ENCODE measurements at regions not wholly inside any gene's neighbourhood (a gene's known extent, or its start where the extent isn't known, plus 50 kb on each side); places are given as distances from the start of the nearest gene placed in this dataset.

DNA sequence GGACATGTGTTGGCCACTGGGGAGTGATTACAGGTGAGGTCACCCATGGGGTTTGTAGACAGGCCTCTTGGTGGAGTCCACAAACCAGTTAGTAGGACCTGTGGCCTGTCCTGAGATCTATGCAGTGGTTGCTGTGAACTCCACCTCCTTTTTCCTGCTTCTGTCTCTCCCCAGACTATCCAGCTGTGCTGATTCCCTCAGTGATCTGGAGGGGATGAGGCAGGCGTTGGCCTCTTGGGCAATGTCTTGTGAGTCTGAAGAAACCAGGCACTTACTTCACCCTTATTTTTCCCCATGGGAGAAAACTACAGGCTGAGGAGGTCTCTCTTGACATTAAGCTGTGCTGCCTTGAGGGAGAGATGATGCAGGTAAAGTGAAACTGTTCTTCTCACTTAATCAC, 257.2 kb upstream of the PRICKLE1 start:
- Histone ChIP-seq H2AFZ (ENCODE audit: low read depth, low read length) (no peak overlapping the region), H3K27ac (ENCODE audit: insufficient read depth, low read depth, low read length) (no peak overlapping the region), H3K4me2 (ENCODE audit: insufficient read depth, low read length) (no peak overlapping the region), H3K4me1 (ENCODE audit: control insufficient read depth, extremely low read depth, insufficient read depth, low read length) (no peaks in the 10 kb centered on the region), H3K9me3 (replicated peaks; ENCODE audit: control insufficient read depth, insufficient read depth, low read length) (no peaks in the 10 kb centered on the region), H4K20me1 (replicated peaks; ENCODE audit: control insufficient read depth, extremely low read depth, insufficient read depth, low read length) (no peaks in the 10 kb centered on the region), H3K79me2 (ENCODE audit: control insufficient read depth, insufficient read depth, low read length) (no peaks in the 10 kb centered on the region), H3K4me3 (replicated peaks in 1 of 3; ENCODE audit: insufficient read depth in 1 of 3, low read depth in 1 of 3, low read length in 3 of 3) (no peak overlapping the region), H3K9me1 (replicated peaks; ENCODE audit: control insufficient read depth, extremely low read depth, insufficient read depth, low read length) (no peaks in the 10 kb centered on the region), H3K27me3 (ENCODE audit: control insufficient read depth in 2 of 2, insufficient read depth in 2 of 2, low read length in 2 of 2) (no peaks in the 10 kb centered on the region), H3K9ac (replicated peaks; ENCODE audit: extremely low read depth, insufficient read depth, low read length) (no peak overlapping the region), H3K36me3 (ENCODE audit: control insufficient read depth in 2 of 2, extremely low read depth in 1 of 2, insufficient read depth in 2 of 2, low read length in 2 of 2) (no peaks in the 10 kb centered on the region)
- FAIRE-seq = no peak
- POLR2A ChIA-PET = no interaction called here
- BruUV-seq (replicated peaks) = no TSS peak
- DNase-seq (ENCODE audit: low read depth, low spot score) = no peak
- intact Hi-C loops (cut with micrococcal nuclease) = no loop called here
- TF ChIP-seq, protein P1, sequence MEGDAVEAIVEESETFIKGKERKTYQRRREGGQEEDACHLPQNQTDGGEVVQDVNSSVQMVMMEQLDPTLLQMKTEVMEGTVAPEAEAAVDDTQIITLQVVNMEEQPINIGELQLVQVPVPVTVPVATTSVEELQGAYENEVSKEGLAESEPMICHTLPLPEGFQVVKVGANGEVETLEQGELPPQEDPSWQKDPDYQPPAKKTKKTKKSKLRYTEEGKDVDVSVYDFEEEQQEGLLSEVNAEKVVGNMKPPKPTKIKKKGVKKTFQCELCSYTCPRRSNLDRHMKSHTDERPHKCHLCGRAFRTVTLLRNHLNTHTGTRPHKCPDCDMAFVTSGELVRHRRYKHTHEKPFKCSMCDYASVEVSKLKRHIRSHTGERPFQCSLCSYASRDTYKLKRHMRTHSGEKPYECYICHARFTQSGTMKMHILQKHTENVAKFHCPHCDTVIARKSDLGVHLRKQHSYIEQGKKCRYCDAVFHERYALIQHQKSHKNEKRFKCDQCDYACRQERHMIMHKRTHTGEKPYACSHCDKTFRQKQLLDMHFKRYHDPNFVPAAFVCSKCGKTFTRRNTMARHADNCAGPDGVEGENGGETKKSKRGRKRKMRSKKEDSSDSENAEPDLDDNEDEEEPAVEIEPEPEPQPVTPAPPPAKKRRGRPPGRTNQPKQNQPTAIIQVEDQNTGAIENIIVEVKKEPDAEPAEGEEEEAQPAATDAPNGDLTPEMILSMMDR (IDR thresholded peaks at IDR 0.05; ENCODE audit: extremely low read depth in 1 of 2, insufficient read depth in 1 of 2, low read depth in 1 of 2, low read length in 2 of 2) = no peak
- TF ChIP-seq JUN (IDR thresholded peaks at IDR 0.05; ENCODE audit: borderline replicate concordance, insufficient read depth, insufficient read length, low read depth) = no peak
- TF ChIP-seq GATA2 (IDR thresholded peaks at IDR 0.05; ENCODE audit: insufficient read depth, insufficient read length, low read depth, low read length) = no peak
- TF ChIP-seq, protein P2, sequence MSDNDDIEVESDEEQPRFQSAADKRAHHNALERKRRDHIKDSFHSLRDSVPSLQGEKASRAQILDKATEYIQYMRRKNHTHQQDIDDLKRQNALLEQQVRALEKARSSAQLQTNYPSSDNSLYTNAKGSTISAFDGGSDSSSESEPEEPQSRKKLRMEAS (IDR thresholded peaks at IDR 0.05; ENCODE audit: insufficient read depth, insufficient read length) = no peak
- TF ChIP-seq POLR2A (IDR thresholded peaks at IDR 0.05; ENCODE audit: low read depth, low read length) = no peak
- no peak for TF ChIP-seq POLR2AphosphoS5 (IDR thresholded peaks at IDR 0.05; ENCODE audit: insufficient read depth, low read depth, low read length)
- TF ChIP-seq FOS (IDR thresholded peaks at IDR 0.05; ENCODE audit: borderline replicate concordance, insufficient read depth, low read length) = no peak
- no peak for TF ChIP-seq MYC (IDR thresholded peaks at IDR 0.05; ENCODE audit: low read depth, low read length)
- TF ChIP-seq EZH2 (IDR thresholded peaks at IDR 0.05; ENCODE audit: borderline replicate concordance, low read depth, low read length, severe bottlenecking) = no peak
- CTCF ChIA-PET = no interaction called here
- dilution Hi-C loops (cut with MboI; ENCODE audit: extremely low pct_ligation_motif_present, low sequenced_read_pairs) = no loop called here

Measured in endothelial cell of umbilical vein (primary cell).